ENCODE measurements at regions not wholly inside any gene's neighbourhood (a gene's known extent, or its start where the extent isn't known, plus 50 kb on each side); places are given as distances from the start of the nearest gene placed in this dataset.

DNA sequence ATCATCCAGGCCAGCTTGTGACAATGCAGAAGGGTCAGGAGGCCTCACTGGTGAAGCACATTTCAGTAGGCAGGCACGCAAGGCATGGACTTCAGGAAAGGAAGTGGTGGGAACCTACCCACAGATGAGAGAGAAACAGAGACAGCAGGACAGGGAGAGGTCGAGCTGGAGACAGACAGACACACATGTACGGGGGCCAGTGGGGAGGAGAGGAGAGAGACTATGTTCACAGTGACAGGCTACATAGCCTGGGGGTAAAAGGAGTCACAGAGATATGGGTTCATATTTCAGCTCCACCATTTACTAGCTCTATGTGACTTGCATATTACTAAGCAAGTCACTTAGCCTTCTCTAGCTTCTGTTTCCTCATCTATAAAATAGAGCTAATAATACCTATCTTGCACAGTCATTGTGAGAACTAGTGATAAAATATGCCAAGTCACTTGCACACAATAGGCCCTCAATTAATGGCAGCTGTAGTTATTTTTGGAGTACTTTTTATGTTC lies 91.1 kb upstream of the FUT8 start:
- no peak overlapping the region for H3K4me3 ChIP-seq
- intact Hi-C loops (cut with DNase I; ENCODE audit: low total_unique reads) = no loop called here
- 88 to 92% methylated on average over 3 of the region's 3 CpGs for WGBS, 2 donors
- peaks cover 5% of the 10 kb centered on the region for H3K4me1 ChIP-seq
- no peak for TF ChIP-seq POLR2A (IDR thresholded peaks at IDR 0.05)
- TF ChIP-seq, protein P1, sequence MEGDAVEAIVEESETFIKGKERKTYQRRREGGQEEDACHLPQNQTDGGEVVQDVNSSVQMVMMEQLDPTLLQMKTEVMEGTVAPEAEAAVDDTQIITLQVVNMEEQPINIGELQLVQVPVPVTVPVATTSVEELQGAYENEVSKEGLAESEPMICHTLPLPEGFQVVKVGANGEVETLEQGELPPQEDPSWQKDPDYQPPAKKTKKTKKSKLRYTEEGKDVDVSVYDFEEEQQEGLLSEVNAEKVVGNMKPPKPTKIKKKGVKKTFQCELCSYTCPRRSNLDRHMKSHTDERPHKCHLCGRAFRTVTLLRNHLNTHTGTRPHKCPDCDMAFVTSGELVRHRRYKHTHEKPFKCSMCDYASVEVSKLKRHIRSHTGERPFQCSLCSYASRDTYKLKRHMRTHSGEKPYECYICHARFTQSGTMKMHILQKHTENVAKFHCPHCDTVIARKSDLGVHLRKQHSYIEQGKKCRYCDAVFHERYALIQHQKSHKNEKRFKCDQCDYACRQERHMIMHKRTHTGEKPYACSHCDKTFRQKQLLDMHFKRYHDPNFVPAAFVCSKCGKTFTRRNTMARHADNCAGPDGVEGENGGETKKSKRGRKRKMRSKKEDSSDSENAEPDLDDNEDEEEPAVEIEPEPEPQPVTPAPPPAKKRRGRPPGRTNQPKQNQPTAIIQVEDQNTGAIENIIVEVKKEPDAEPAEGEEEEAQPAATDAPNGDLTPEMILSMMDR (IDR thresholded peaks at IDR 0.05) = no peak
- H3K27me3 ChIP-seq = no peaks in the 10 kb centered on the region
- H3K36me3 ChIP-seq (ENCODE audit: low read depth, missing control alignments) = no peaks in the 10 kb centered on the region
- no peak overlapping the region for H3K27ac ChIP-seq
- DNase-seq = no peak
- H3K9me3 ChIP-seq = no peaks in the 10 kb centered on the region

DNA sequence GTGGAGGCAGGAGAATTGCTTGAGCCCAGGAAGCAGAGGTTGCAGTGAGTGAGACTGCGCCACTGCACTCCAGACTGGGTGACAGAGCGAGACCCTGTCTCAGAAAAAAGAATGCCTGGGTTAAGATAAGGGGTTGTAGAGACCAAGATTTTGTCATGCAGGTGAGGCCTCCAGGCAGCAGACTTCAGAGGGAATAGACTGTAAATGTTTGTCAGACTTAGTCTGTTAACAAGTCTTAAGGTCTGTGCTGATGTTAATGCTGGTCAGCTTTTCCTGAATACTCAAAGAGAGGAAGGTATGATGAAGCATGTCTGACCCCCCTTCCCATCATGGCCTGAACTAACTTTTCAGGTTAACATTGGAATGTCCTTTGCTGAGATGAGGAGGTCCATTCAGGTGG lies 83.0 kb upstream of the FUT8 start:
- no peaks in the 10 kb centered on the region for H3K36me3 ChIP-seq (ENCODE audit: low read depth, missing control alignments)
- 96% methylated on average over 2 of the region's 2 CpGs for WGBS, 2 donors
- H3K27ac ChIP-seq = peak overlapping the region in 1 of 2 donors; percentile 28
- TF ChIP-seq POLR2A (IDR thresholded peaks at IDR 0.05) = no peak
- TF ChIP-seq, protein P1 (IDR thresholded peaks at IDR 0.05) = no peak
- intact Hi-C loops (cut with DNase I; ENCODE audit: low total_unique reads) = no loop called here
- no peak for DNase-seq
- H3K9me3 ChIP-seq = no peaks in the 10 kb centered on the region
- H3K4me1 ChIP-seq = peaks cover 18% of the 10 kb centered on the region
- H3K4me3 ChIP-seq = no peak overlapping the region
- no peaks in the 10 kb centered on the region for H3K27me3 ChIP-seq

DNA sequence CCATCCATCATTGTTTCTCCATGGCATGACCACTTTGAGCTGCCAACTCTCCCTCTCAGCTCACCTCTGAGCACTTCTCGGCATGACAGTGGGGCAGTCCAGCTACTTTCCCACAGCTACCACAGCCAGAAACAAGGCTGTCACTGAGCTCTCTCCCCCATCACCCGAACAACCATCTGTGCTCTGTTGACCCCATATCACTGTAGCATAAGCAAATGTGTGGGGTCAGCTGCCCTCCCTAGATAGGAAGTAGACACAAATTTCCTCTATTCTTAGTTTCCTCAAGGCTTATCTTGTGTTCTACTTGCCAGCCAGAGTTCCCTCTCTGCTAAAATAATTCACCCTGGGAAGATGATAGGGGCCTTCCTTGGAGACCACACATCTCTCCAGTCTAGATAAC lies 82.6 kb upstream of the FUT8 start:
- no peak for TF ChIP-seq POLR2A (IDR thresholded peaks at IDR 0.05)
- TF ChIP-seq, protein P1 (IDR thresholded peaks at IDR 0.05) = no peak
- H3K36me3 ChIP-seq (ENCODE audit: low read depth, missing control alignments) = no peaks in the 10 kb centered on the region
- H3K9me3 ChIP-seq = no peaks in the 10 kb centered on the region
- intact Hi-C loops (cut with DNase I; ENCODE audit: low total_unique reads) = no loop called here
- no peak overlapping the region for H3K4me3 ChIP-seq
- WGBS, 2 donors = 34 to 69% methylated on average over 2 of the region's 2 CpGs
- H3K4me1 ChIP-seq = peaks cover 20% of the 10 kb centered on the region
- H3K27me3 ChIP-seq = no peaks in the 10 kb centered on the region
- H3K27ac ChIP-seq = peak overlapping the region in 1 of 2 donors; percentile 28
- no peak for DNase-seq

DNA sequence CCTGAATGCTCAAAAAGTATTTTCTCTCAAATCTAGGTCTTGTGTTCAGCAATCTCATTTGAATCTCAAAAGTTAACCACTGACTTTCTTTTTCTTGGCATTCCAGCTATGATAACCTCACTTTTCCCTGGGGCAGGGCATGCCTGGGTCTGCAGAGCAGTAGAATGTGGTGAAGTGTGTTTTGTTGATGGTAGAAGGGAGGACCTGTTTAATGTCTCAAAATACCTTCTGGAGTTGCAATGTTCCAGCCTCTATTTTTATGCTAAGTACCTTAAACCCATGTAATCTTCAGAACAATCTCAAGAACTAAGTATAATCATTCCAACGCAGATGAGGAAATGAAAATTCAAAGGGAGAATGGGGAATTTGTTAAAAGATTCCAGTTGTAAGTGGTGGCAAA lies 82.1 kb upstream of the FUT8 start:
- intact Hi-C loops (cut with DNase I; ENCODE audit: low total_unique reads) = no loop called here
- WGBS, 2 donors = 45 to 48% methylated on average over 1 of the region's 1 CpG
- Histone ChIP-seq H3K4me3 (no peak overlapping the region), H3K9me3 (no peaks in the 10 kb centered on the region), H3K27ac (peak overlapping the region in 1 of 2 donors; percentile 28), H3K27me3 (no peaks in the 10 kb centered on the region), H3K36me3 (ENCODE audit: low read depth, missing control alignments) (no peaks in the 10 kb centered on the region), H3K4me1 (peaks cover 25% of the 10 kb centered on the region)
- no peak for TF ChIP-seq POLR2A (IDR thresholded peaks at IDR 0.05)
- TF ChIP-seq, protein P1 (IDR thresholded peaks at IDR 0.05) = no peak
- DNase-seq = no peak

DNA sequence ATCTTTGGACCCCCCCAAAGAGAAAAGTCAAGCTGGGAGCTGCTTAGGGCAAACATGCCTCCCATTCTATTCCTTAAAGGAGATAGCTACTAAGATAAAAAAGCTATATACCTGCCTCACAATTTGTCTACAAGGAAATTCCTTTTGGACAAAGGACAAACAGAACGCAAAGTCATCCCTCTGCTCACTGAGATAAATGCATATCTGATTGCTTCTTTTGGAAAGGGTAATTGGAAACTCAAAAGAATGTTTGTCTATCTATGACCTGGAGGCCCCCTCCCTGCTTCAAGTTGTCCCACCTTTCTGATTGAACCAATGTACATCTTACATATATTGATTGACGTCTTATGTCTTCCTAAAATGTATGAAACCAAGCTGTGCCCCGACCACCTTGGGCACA lies 80.9 kb upstream of the FUT8 start:
- no peak overlapping the region for H3K27ac ChIP-seq
- peaks cover 31% of the 10 kb centered on the region for H3K4me1 ChIP-seq
- no peaks in the 10 kb centered on the region for H3K27me3 ChIP-seq
- H3K9me3 ChIP-seq = no peaks in the 10 kb centered on the region
- intact Hi-C loops (cut with DNase I; ENCODE audit: low total_unique reads) = no loop called here
- H3K36me3 ChIP-seq (ENCODE audit: low read depth, missing control alignments) = no peaks in the 10 kb centered on the region
- DNase-seq = no peak
- WGBS, 2 donors = 88% methylated on average over 3 of the region's 3 CpGs
- H3K4me3 ChIP-seq = no peak overlapping the region
- TF ChIP-seq POLR2A (IDR thresholded peaks at IDR 0.05) = no peak
- TF ChIP-seq, protein P1 (IDR thresholded peaks at IDR 0.05) = no peak
